ENCODE measurements at regions not wholly inside any gene's neighbourhood (a gene's known extent, or its start where the extent isn't known, plus 50 kb on each side); places are given as distances from the start of the nearest gene placed in this dataset.

DNA sequence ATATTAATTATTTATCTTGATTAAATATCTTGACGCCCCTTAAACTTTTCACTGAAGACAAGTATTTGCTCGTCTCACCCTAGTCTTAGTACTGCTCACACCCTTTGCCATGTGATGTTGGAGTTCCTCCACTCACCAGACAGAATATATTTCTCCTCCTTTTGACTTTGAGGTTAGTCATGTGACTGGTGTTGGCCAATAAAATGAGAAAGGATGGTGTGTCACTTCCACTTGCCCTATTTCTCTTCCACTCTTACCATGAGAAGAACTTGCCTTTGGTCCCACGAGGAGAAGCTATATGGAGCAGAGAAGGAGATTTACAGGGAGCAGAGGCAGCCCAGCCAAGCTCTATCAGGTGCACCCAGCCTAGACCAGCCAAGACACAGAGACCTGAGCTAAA, 64.9 kb upstream of the TAB2 start:
- TF ChIP-seq, protein P1, sequence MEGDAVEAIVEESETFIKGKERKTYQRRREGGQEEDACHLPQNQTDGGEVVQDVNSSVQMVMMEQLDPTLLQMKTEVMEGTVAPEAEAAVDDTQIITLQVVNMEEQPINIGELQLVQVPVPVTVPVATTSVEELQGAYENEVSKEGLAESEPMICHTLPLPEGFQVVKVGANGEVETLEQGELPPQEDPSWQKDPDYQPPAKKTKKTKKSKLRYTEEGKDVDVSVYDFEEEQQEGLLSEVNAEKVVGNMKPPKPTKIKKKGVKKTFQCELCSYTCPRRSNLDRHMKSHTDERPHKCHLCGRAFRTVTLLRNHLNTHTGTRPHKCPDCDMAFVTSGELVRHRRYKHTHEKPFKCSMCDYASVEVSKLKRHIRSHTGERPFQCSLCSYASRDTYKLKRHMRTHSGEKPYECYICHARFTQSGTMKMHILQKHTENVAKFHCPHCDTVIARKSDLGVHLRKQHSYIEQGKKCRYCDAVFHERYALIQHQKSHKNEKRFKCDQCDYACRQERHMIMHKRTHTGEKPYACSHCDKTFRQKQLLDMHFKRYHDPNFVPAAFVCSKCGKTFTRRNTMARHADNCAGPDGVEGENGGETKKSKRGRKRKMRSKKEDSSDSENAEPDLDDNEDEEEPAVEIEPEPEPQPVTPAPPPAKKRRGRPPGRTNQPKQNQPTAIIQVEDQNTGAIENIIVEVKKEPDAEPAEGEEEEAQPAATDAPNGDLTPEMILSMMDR (conservative IDR thresholded peaks at IDR 0.05; ENCODE audit: low read length): no peak
- TF ChIP-seq EZH2phosphoT487 (IDR thresholded peaks at IDR 0.05; ENCODE audit: borderline replicate concordance, low read depth, low read length): no peak

All from OCI-LY7 (cell line).